ENCODE measurements at regions not wholly inside any gene's neighbourhood (a gene's known extent, or its start where the extent isn't known, plus 50 kb on each side); places are given as distances from the start of the nearest gene placed in this dataset.

- Histone ChIP-seq H3K27ac (no peak overlapping the region), H3K9me3 (ENCODE audit: low read depth) (no peaks in the 10 kb centered on the region), H3K4me1 (ENCODE audit: low read depth) (no peaks in the 10 kb centered on the region), H3K4me3 (no peak overlapping the region), H3K36me3 (no peaks in the 10 kb centered on the region), H3K27me3 (no peaks in the 10 kb centered on the region)
- DNase-seq (ENCODE audit: low read depth in 1 of 2, low spot score in 1 of 2): no peak
- no peak for TF ChIP-seq CTCF (IDR thresholded peaks at IDR 0.05; ENCODE audit: low read depth, low read length)
Measured at GRCh38 chrY:19142093-19142492, 368.6 kb upstream of the HSFY2 start.

- Histone ChIP-seq H3K4me1 (ENCODE audit: low read depth) (no peaks in the 10 kb centered on the region), H3K9me3 (ENCODE audit: low read depth) (no peaks in the 10 kb centered on the region), H3K27ac (no peak overlapping the region), H3K4me3 (no peak overlapping the region), H3K36me3 (no peaks in the 10 kb centered on the region), H3K27me3 (no peaks in the 10 kb centered on the region)
- no peak for DNase-seq (ENCODE audit: low read depth in 1 of 2, low spot score in 1 of 2)
- TF ChIP-seq CTCF (IDR thresholded peaks at IDR 0.05; ENCODE audit: low read depth, low read length): no peak
Measured at GRCh38 chrY:19140285-19140920, 366.9 kb upstream of the HSFY2 start.

- no peak for TF ChIP-seq CTCF (IDR thresholded peaks at IDR 0.05; ENCODE audit: low read depth, low read length)
- Histone ChIP-seq H3K27me3 (no peaks in the 10 kb centered on the region), H3K9me3 (ENCODE audit: low read depth) (no peaks in the 10 kb centered on the region), H3K4me1 (ENCODE audit: low read depth) (no peaks in the 10 kb centered on the region), H3K4me3 (no peak overlapping the region), H3K36me3 (no peaks in the 10 kb centered on the region), H3K27ac (no peak overlapping the region)
- DNase-seq (ENCODE audit: low read depth in 1 of 2, low spot score in 1 of 2): no peak
Measured at GRCh38 chrY:19134426-19134825, 360.9 kb upstream of the HSFY2 start.

GRCh38 chrY:19130569-19131358 lies 357.2 kb upstream of the HSFY2 start:
- DNase-seq (ENCODE audit: low read depth in 1 of 2, low spot score in 1 of 2): no peak

GRCh38 chrY:19126889-19127288 lies 353.4 kb upstream of the HSFY2 start:
- no peak overlapping the region for H3K4me3 ChIP-seq
- H3K9me3 ChIP-seq (ENCODE audit: low read depth): no peaks in the 10 kb centered on the region
- no peak for DNase-seq (ENCODE audit: low read depth in 1 of 2, low spot score in 1 of 2)
- no peak overlapping the region for H3K27ac ChIP-seq
- TF ChIP-seq CTCF (IDR thresholded peaks at IDR 0.05; ENCODE audit: low read depth, low read length): no peak
- H3K36me3 ChIP-seq: no peaks in the 10 kb centered on the region
- H3K4me1 ChIP-seq (ENCODE audit: low read depth): no peaks in the 10 kb centered on the region
- no peaks in the 10 kb centered on the region for H3K27me3 ChIP-seq

More at GRCh38 chrY:19130569-19131358, 357.2 kb upstream of the HSFY2 start:
- TF ChIP-seq CTCF (IDR thresholded peaks at IDR 0.05; ENCODE audit: low read depth, low read length): no peak
- no peaks in the 10 kb centered on the region for H3K36me3 ChIP-seq
- H3K4me3 ChIP-seq: no peak overlapping the region
- no peaks in the 10 kb centered on the region for H3K27me3 ChIP-seq
- H3K4me1 ChIP-seq (ENCODE audit: low read depth): no peaks in the 10 kb centered on the region
- no peaks in the 10 kb centered on the region for H3K9me3 ChIP-seq (ENCODE audit: low read depth)
- H3K27ac ChIP-seq: no peak overlapping the region
